Nucleus accumbens (tissue), 56 donors: ENCODE measurements at regions not wholly inside any gene's neighbourhood (a gene's known extent, or its start where the extent isn't known, plus 50 kb on each side); places are given as distances from the start of the nearest gene placed in this dataset.
"Not testable (repeated sequence)": the region's sequence is repeated elsewhere in the genome, so short reads cannot be mapped to it uniquely, and the experiment has no call there.

Experiments used
- DNase-seq, 56 donors: peaks; one replicate each; lab custom pipeline; 2025; lab: John Stamatoyannopoulos, UW

DNA sequence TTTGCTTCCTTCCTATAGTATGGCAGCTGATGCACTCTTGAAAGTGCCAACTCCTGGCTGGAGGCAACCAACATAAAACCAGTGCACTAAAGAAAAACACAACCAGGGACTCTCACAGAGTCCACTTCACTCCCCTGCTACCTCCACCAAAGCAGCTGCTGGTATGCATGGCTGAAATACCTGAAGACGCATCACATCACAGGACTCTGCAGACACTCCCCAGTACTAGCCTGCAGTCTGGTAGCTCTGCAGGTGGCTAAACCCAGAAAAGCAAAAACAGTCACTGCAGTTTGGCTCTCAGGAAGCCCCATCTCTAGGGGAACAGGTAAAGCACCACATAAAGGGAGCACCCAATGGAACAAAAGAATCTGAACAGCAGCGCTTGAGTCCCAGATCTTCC, 473.0 kb upstream of the SPTLC3 start:
- DNase-seq = no peak

DNA sequence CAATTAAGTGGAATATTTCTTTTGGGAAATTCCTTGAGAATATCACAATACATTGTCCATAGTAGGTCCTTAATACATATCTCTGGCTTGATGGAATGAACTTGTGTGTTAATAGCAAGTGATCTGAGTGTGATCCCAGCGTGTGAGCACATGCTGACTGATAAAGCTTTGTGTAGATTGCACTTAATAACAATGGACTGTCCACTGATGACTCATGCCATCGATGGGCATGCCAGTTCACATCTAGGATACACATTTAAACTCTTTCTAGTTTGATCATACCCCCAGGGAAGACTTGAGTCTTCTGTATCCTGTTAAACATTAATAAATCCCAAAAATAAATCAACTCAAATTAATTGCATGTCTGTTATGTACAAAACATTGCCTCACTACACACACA, 454.3 kb upstream of the SPTLC3 start:
- no peak for DNase-seq

DNA sequence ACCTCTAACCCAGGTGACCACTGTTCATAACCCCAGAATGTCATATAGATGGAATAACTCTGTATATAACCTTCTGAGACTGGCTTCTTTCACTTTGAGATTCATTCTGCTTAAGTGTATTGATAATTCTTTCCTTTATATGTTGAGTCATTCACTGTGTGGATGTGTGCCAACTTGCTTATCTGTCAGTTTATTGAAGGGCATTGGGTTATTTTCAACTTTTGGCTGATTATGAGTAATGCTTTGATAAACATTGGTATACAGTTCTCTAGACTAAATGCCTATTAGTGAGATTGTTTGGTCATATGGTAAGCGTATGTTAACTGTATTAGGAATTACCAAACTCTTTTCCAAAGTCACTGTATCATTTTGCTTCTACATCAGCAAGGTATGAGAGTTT, 453.4 kb upstream of the SPTLC3 start:
- DNase-seq = no peak

DNA sequence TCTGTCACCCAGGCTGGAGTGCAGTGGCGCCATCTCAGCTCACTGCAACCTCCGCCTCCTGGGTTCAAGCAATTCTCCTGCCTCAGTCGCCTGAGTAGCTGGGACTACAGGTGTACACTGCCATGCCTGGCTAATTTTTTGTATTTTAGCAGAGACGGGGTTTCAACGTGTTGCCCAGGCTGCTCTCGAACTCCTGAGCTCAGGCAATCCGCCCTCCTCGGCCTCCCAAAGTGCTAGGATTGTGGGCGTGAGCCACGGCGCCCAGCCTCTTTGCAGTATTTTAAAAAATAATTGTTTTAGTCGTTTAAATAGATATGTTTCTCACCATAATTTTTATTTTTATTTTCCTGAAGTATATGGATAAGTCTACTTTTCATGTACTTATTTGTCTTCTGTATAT, 452.9 kb upstream of the SPTLC3 start:
- DNase-seq = not testable (repeated sequence)

DNA sequence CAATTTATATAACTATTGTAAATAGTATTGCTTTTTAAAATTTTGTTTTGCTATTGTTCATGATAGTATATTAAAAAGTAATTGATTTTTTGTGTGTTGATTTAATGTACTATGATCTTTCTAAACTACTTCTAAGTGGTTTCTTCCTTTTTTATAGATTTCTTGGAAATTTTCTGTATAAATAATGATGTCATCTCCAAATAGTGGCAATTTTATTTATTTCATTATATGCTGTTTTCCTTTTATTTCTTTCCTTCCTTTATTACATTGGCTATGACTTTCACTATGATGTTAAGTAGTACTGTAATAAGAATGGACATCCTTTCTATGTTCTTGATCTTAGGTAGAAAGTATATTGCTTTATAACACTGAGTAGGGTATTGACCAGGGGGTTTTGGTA, 451.5 kb upstream of the SPTLC3 start:
- no peak for DNase-seq

DNA sequence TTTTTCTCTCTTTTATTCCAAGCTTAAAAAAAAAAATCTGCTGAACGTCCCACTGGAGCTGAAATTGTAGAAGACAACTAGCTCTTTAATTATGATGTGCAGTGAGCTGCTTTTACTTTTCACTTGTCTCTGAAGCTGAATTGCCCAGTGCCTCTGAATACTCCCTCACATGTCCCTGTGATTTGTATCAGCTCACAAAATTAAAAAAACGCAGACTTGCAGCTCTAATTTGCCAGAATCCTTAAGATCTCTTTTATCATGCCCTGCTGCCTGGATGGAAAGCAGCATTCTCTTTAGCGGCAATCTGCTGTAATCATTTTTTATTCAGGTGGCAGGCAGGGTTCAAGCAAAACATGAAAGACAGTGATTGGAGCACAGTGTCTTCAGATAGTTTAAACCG, 443.8 kb upstream of the SPTLC3 start:
- no peak for DNase-seq

DNA sequence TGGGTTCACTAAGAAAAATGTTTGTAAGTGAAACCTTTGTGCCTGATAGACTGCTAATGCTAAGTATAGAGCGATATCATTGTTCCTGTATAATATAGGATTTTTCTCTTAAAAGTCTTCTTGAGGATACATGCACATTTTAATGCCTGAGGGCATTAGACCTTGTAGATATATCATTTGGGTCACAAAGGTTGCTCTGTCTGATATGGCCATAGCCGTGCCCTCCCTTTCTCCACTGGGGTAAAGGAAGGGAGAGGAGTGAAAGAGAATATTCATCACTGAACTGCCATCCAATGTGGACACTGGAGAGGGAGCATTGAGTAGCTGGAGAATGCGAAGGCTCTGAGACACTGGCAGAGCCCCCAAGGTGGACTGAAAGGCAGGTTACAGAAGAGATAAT, 442.2 kb upstream of the SPTLC3 start:
- no peak for DNase-seq

DNA sequence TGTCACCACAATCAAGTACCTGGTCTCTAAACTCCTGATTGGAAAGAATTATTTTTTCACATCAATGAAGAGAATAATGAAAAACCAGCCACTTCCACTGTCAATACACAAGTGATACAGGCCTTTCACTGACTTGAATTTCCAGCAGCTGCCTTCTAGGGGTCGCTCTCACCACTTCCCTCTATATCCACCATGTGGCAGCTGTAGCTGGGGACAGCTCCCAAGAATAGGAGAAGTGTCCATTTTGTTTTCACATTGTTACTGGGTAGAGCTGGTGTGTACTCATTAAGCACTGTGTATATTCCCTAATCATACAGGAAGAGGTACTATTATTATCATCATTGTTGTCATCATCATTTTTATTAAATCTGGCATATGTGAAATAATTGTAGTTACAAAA, 438.4 kb upstream of the SPTLC3 start:
- DNase-seq = peak in 3 of 56 donors; percentile 0 to 22 (median 3)

DNA sequence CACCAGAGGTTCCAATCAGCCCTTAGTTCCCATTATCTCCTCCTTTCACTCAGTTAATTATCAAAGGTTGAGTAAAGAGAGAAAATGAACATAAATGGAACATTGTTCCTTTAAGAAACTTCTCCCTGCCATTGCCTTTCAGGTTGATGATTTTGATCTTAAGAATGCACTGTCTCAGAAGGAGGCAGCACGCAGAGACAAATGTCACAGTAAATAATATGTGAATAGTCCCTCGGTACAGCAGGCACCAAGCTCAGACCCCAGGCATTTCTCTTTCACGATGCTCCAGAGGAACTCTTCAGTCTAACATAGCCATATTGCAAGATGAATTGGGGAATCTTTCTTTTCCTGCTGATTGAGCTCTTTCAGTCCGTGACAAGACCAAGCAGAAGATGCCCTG, 435.3 kb upstream of the SPTLC3 start:
- no peak for DNase-seq

DNA sequence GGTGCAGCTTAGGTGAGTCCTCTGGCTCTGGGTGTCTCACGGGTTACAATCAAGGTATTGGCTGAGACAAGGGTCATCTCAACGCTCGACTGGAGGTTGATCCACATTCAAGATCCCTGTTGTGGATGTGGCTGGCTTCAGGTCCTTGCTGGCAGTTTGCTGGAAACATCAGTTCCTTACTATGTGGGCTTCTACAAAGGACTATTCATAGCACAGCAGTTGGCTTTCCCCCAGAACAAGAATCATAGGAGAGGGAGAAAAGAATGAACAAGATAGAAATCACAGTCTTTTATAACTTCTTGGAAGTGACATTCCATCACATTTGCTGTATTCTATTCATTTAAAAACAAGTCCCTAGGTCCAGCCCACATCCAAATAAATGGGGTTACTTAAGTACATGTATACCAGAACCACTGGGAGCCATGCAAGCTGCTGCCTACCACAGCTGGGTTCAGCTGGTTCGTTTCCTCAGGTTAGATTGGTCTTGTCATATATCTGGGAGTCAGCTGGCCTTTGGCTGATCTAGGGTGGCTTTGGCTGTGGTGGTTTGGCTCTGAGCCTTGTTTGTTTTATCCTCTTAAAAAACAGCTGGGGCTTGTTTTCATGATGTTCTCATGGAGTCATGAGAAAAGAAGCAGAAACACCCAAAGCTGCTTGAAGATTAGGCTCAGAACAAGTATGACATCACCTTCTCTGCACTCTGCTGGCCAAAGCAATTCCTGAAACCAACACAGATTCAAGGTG, 433.2 kb upstream of the SPTLC3 start:
- no peak for DNase-seq

DNA sequence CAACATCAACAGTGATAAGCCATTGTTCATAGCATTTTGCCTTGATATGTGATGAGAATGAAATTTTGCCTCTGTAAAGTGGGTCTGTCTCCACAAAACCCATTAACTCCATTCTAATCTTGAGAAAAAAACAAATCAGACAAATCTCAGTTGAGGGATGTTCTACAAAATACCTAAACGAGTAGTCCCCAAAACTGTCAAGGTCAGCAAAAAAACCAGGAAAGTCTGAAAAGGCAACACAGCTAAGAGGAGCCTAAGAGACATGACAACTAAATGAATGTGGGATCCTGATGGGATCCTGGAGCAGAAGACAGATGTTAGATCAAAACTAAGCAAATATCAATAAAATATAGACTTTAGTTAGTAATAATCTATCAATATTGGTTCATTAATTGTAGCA, 431.6 kb upstream of the SPTLC3 start:
- no peak for DNase-seq

DNA sequence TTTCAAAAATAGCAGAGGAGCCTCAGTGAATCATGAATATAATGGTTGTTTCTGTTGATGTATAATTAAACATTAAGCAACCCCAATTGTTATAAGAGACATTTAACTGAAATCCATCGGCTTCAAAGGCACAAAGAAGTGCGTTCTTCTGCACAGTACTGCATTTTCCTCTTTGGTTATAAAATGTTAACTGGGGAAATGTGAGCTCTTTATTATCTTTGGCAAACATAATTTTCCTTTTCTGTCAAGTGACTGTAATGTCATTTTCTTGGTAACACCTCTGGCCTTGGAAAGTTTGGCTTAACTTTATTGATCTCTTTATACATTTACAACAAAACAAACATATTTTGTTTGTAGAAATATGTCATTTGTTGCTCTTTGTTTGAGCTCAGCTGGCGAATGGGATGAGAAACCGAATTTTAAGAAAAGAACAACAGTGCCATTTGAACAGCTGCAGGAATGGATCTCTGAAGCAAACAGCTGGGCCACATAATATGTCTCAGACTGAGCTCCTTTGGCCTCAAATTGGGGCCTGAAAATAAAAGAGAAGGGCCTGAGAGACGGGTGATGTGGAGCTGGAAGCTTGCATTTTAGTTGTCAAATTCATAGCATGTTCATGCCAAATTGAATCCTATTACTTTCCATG, 427.0 kb upstream of the SPTLC3 start:
- DNase-seq = no peak

DNA sequence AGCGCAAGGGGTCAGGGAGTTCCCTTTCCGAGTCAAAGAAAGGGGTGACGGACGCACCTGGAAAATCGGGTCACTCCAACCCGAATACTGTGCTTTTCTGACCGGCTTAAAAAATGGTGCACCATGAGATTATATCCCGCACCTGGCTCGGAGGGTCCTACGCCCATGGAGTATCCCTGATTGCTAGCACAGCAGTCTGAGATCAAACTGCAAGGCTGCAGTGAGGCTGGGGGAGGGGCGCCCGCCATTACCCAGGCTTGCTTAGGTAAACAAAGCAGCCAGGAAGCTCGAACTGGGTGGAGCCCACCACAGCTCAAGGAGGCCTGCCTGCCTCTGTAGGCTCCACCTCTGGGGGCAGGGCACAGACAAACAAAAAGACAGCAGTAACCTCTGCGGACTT, 426.1 kb upstream of the SPTLC3 start:
- not testable (repeated sequence) for DNase-seq

DNA sequence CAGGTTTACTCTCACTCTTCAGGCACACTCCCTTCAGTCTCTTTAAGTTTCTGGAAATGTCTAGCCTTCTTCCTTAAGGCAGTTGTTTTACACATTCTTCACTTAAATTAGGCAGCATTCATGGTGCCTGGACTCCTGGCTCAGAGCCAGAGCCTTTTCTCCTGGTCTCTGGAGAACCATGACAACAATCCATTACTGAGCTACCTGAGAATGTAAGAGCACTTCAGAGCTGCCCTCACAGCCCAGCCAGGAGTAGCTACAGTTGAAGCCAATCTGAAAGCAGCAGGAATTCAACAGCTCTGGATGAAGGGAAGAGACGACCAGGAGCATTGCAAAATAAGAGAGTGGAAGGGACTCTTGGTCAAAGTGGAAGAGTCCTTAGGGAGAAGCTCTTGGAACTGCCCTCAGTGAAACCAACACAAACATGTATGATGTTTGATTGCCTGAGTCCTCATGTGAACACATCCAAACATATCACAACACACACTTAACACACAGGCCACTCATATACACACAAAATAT, 416.8 kb upstream of the SPTLC3 start:
- no peak for DNase-seq

DNA sequence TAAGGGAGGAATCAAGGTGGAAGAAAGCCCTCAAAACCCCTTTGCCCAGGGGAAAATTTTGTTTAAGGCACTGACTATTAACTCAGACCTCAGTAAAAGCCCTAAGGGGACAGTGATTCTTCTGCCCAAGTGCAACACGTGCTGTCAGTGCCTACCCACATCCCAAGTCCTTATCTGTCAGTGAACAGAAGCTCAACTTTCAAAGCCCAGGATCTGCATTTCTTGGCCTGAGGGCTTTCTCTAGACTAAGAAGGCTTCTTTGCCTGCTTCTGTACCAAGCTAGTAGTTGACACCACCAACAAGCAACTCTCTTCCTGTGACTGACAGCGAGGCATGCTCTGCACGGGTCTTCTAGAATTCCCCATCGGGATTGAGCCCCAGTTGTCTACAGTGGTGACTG, 416.0 kb upstream of the SPTLC3 start:
- DNase-seq = no peak

DNA sequence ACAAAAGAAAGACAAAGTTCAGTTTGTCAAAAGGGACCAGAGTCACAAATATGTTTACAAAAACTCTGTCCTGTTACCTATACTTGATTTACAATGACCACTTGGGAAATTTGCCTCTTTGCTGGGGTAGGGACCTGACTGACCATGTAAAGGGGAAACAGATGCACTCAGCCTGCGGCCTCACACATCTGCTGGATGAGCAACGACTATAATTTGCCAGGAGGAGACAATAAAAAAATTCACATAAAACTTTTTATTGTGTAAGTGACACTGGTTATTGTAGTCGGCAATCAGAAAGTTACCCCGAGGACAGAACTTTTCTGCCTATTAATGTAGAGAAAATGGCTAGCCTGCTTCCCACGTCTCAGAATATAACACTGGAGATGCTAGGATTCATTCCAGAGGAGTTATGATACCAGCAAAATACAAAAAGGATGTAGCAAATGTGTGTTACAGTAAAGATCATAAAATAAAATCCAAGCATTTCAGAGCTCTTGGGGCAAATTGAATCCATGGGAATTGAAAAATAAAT, 415.4 kb upstream of the SPTLC3 start:
- DNase-seq = no peak

DNA sequence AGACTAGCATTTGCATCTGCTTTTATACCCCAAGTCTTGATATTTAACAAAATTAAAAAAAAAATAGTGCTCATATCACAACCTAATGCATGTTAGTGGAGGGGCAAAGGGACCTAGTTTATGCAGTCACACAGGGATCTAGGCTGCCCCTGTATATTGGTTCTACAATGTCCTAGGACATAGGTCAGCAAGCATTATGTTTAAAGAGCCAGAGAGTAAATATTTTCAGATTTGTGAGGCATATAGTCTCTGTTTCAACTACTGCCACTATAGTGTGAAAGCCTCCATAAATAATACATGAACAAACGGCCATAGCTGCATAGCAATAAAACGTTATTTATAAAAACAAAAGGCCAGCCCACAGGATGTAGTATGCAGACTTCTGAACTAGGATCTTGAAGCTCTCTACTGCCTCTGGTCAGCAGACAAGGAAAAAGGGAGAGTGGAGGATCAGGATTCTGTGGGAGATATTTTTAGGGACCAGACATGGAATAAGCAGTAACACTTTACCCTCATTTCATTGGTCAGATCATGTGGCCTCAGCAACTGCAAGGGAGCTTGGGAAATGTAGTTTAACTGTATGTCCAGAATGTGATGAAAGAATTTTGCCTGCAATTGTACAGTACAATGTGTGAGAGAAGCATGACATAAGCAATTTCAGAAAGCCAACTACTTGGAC, 414.2 kb upstream of the SPTLC3 start:
- DNase-seq = no peak

DNA sequence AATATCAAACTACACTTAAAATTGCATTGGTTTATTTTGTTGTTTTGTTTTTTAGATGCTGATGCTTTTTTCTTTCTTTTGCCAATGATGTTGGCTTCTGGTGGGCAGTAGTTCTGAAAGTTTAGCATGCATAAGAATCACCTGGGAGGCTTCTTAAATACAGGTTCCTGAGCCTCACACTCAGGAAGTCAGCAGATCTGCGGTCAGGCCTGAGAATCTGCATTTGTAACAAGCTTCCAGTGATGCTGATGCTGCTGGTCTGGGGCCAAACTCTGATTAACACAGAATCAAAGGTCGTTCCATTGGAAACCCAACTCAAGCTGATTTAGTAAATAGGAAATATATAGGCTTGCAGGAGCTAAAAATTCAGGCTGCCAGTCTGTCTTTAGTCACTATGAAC, 412.9 kb upstream of the SPTLC3 start:
- no peak for DNase-seq

DNA sequence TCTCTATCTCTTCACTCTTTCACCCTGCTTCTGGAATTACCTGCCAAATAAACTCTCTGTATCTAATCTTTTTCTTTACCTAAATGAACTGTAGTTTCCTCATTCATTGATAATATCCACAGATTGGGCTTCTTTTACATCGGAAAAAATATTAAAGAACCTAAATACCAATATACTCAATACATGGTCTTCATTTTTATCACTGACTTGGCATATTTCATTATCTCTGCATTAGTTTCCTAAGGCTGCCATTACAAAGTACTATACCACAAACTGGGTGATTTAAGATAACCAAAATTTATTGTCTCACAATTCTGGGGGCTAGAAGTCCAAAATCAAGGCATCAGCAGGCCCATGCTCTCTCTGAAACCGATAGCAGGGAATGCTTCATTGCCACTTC, 411.9 kb upstream of the SPTLC3 start:
- no peak for DNase-seq

DNA sequence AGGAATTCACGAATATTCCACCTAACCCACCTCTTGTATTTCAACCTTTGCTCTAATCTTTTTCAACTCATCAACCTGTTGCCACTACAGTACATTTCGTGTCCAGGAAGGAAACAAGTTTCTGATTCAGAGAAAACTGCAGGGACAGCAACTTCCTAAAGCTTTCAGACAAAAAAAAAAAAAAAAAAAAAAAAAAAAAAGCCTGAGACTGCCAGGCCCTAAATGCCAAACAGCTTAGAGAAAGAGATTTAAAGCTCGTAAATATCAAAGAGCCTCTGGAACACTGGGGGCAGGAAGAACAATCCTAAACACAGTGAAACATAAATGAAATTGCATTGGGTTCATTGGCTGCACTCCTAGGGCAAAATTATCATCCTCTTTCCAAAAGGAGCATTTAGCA, 411.2 kb upstream of the SPTLC3 start:
- no peak for DNase-seq

DNA sequence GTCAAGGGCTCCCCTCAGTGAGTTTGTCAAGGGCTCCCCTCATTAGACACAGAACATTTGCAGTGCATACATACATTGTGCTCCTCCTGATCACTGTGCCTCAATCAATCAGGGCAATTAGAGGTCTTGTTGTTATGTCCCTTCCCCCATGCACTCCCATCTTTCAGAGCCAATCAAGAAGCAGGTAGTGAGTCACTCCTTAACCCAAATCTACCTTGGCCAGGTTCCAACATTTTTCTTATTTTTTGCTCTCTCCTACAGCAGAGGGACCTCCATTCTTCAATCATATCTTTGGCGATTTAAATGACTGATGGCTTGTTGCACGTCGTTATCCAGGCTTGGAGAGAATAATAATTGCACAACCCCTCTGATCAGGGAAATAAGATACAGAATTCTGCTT, 409.9 kb upstream of the SPTLC3 start:
- no peak for DNase-seq

DNA sequence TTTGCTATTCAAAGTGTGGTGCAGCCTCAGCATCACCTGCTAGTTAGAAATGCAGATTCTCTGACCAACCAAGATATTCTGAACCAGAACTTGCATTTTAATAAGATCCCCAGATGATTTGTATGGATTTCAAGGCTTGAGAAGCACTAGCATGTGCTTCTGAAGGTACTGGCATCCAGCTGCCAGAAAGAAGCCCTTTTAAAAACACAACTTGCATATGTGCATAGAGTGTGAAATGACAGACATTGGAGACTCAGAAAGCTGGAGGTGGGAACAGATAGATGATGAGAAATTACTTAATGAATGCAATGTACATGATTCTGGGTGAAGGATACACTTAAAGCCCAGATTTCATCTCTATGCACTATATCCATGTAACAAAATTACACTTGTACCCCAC, 409.3 kb upstream of the SPTLC3 start:
- no peak for DNase-seq
